GM06990 (cell line): ENCODE measurements at regions not wholly inside any gene's neighbourhood (a gene's known extent, or its start where the extent isn't known, plus 50 kb on each side); places are given as distances from the start of the nearest gene placed in this dataset.

Experiments used
- DNase-seq: peaks from one replicate; pipeline ENCODE4 v3.0.0-alpha.2; 2011; ENCODE audit not compliant: insufficient read length; ENCODE audit errors: extremely low read depth
- H3K27me3 ChIP-seq: replicated peaks from 2 replicates; pipeline ENCODE4 v1.6.0; 2011; ENCODE audit warnings: low read length; ENCODE audit not compliant: control insufficient read depth, insufficient read depth
- H3K36me3 ChIP-seq: 2 replicates; pipeline ENCODE4 v1.5.1; 2011; ENCODE audit warnings: low read length; ENCODE audit not compliant: control insufficient read depth, insufficient read depth
- H3K4me3 ChIP-seq: replicated peaks from 2 replicates; pipeline ENCODE4 v1.5.1; 2011; ENCODE audit warnings: low read depth, mild to moderate bottlenecking, control low read depth, low read length
- TF ChIP-seq, protein P1 (sequence below): IDR thresholded peaks from 2 replicates; pipeline ENCODE4 v1.5.1; 2011; ENCODE audit warnings: low read length, control low read depth, mild to moderate bottlenecking, inconsistent platforms; ENCODE audit not compliant: insufficient read depth, poor library complexity, severe bottlenecking

DNA sequence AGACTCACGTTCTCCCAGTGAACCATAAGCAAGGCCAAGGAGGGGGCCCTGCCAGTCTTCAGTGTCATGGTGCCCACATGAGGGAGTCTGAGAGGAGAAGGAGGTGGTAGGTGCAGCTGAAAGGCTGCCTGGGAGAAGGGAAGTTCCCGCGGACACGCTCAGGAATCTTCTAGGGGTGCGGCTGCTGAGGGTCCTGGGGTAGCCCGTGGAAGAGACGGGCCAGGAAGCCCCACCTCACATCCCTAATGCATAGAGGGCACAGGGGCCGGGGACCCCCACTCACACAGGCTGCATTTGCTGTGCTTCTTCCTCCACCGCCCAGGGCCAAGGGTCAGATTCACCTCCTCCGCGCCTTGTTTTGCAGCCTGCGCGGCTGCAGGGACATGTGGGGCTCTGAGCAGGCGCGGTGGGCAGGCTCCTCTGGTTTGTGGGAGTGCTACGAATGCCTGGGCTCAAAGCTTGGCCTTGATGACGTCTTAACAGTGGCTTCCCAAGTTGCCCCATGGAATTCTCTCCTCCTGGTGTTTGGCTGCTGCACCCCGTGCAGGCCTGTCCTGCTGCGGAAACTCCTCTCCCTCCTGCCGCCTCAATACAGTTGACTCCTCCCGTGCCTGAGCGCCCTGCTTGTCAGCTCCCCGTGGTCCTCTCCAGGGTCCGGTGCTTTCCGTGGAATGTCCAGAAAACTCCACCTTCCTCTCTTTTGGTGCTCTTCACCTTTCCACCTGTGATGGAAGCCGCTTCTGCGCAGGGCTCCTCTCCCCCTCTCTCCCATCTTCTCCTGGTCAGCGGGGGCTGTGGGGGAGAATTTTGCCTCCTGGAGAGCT is 95.7 kb downstream of the VAPA start:
- DNase-seq, result no peak
- Histone ChIP-seq H3K4me3 (no peak overlapping the region), H3K36me3 (no peaks in the 10 kb centered on the region), H3K27me3 (no peaks in the 10 kb centered on the region; the same call in none of the 2 replicates)
- TF ChIP-seq, protein P1, sequence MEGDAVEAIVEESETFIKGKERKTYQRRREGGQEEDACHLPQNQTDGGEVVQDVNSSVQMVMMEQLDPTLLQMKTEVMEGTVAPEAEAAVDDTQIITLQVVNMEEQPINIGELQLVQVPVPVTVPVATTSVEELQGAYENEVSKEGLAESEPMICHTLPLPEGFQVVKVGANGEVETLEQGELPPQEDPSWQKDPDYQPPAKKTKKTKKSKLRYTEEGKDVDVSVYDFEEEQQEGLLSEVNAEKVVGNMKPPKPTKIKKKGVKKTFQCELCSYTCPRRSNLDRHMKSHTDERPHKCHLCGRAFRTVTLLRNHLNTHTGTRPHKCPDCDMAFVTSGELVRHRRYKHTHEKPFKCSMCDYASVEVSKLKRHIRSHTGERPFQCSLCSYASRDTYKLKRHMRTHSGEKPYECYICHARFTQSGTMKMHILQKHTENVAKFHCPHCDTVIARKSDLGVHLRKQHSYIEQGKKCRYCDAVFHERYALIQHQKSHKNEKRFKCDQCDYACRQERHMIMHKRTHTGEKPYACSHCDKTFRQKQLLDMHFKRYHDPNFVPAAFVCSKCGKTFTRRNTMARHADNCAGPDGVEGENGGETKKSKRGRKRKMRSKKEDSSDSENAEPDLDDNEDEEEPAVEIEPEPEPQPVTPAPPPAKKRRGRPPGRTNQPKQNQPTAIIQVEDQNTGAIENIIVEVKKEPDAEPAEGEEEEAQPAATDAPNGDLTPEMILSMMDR, result no peak

DNA sequence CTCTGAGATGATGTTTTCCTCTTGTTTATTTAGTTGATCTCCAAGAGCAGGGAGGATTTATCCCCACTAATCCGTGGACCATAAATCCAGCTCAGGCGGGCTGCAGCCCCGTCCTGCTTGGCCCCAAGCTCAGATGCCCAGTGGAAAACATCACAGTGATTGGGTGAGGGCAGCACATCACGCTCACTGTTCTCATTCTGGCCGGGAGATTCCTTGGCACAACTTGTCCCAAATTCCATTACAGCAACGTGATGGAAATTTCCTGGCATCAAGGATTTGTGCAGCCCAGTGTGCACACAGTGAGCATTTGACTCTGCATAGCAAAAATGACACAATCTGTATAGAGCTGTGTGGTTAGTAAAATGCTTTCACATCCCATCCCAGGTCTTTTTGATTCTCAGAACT is 96.8 kb downstream of the VAPA start:
- Histone ChIP-seq H3K27me3 (no peaks in the 10 kb centered on the region; the same call in none of the 2 replicates), H3K4me3 (no peak overlapping the region), H3K36me3 (no peaks in the 10 kb centered on the region)
- no peak for DNase-seq
- TF ChIP-seq, protein P1, result no peak

DNA sequence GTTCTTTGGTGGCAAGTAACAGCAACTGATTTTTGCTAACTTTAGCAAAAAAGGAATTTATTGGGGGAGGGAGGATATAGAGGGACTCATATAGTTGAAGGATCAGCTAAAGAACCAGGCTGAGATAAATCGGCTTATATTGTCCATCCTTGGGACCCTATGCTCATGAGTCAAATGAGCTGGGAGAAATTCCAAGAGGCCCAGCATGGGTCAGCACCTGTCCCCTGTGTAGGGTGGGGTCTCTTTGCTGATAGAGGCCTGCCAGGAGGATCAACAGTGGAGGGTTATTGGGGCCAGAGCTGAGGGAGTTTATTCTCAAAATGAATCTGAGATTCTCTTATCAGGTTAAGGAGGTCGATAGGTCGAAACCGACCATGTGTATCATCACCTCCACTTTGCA is 97.2 kb downstream of the VAPA start:
- Histone ChIP-seq H3K4me3 (no peak overlapping the region), H3K27me3 (no peaks in the 10 kb centered on the region; the same call in none of the 2 replicates), H3K36me3 (no peaks in the 10 kb centered on the region)
- TF ChIP-seq, protein P1, result no peak
- no peak for DNase-seq

DNA sequence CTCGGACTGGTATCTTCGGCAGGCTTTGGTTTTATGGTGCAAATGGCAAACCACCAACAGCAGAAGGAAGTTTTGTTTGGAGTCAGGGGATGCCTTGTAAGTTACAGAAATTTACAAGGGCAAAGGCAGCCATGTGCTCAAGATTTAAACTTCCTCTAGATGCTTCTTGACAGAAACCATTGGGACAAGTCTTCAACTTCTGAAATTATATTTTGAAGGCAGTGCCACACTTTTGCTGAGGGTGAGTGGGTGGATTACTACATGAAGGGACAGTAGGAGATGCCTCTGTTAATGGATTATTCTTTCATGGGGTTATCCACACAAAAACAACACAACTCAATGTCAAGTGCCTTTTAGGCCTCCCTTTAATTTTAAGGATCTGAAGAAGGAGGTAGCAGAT is 97.9 kb downstream of the VAPA start:
- TF ChIP-seq, protein P1, result no peak
- Histone ChIP-seq H3K36me3 (no peaks in the 10 kb centered on the region), H3K27me3 (no peaks in the 10 kb centered on the region; the same call in none of the 2 replicates), H3K4me3 (no peak overlapping the region)
- DNase-seq, result no peak

DNA sequence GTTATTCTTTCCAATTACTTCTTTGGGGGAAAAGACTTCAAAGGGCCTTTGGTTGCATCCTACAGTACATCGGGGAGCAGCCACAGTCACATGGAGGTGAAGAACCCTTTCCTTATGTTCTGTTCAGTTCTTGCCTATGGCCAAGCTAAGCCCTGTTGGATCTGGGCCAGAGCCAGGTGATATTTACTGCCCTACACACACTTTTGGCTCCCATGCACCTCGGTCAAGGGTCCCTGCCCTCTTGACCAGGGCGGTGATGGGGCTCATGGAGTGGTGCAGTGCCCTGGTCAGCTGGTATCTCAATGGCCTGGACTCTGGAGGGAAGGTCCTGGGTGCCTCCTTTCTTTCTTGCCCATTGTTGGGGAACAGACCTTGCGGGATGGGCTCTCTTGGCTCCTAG is 98.7 kb downstream of the VAPA start:
- no peak for DNase-seq
- Histone ChIP-seq H3K4me3 (no peak overlapping the region), H3K36me3 (no peaks in the 10 kb centered on the region), H3K27me3 (no peaks in the 10 kb centered on the region; the same call in none of the 2 replicates)
- TF ChIP-seq, protein P1, result no peak
